Vagina (tissue), 2 donors: ENCODE measurements at regions not wholly inside any gene's neighbourhood (a gene's known extent, or its start where the extent isn't known, plus 50 kb on each side); places are given as distances from the start of the nearest gene placed in this dataset.

Source experiments
- DNase-seq, 2 donors: peaks; one replicate each; pipeline ENCODE4 v3.0.0-alpha.2; 2017; ENCODE audit errors: extremely low spot score in 2 of 2
- H3K27ac ChIP-seq: fragments of 200-600 bp; sonication (generic); one replicate; pipeline ENCODE4 v1.5.1; 2019
- H3K27me3 ChIP-seq: fragments of 200-600 bp; sonication (generic); one replicate; pipeline ENCODE4 v1.5.1; 2019
- H3K36me3 ChIP-seq, 2 donors: fragments of 200-600 bp; sonication (generic); one replicate each; pipeline ENCODE4 v1.5.1; 2017 to 2019
- H3K4me1 ChIP-seq: fragments of 200-600 bp; sonication (generic); one replicate; pipeline ENCODE4 v1.5.1; 2019
- H3K4me3 ChIP-seq, 2 donors: fragments of 200-600 bp; sonication (generic); 1 replicate in 1 of 2; 2 replicates in 1 of 2; pipeline ENCODE4 v1.5.1; 2016 to 2019
- H3K9me3 ChIP-seq: fragments of 200-600 bp; sonication (generic); one replicate; pipeline ENCODE4 v1.5.1; 2019
- POLR2A ChIP-seq, 2 donors: fragments of 450-650 bp; IDR thresholded peaks; one replicate each; pipeline ENCODE4 v1.6.1; 2017; ENCODE audit warnings: antibody characterized with exemption in 2 of 2, mild to moderate bottlenecking in 2 of 2, moderate library complexity in 2 of 2
- POLR2AphosphoS5 ChIP-seq, 2 donors: sonication (generic); formaldehyde crosslinking; IDR thresholded peaks; one replicate each; pipeline ENCODE4 v1.9.0; 2017; ENCODE audit warnings: antibody characterized with exemption in 2 of 2, mild to moderate bottlenecking in 2 of 2, low read depth in 1 of 2; ENCODE audit not compliant: insufficient read depth in 1 of 2
- intact Hi-C: fragments of 100-400 bp; cut with DNase I; formaldehyde crosslinking; loops from one replicate; pipeline ENCODE4 v1.15.1; 2023
- TF ChIP-seq, protein P1 (sequence below), 3 experiments: fragments of 450-650 bp in 2 of 3; fragments of 200-600 bp in 1 of 3; sonication (generic) in 1 of 3; IDR thresholded peaks; one replicate each; pipeline ENCODE4 v1.5.1; 2017 to 2019; ENCODE audit warnings: antibody characterized with exemption in 3 of 3, mild to moderate bottlenecking in 2 of 3, moderate library complexity in 2 of 3

DNA sequence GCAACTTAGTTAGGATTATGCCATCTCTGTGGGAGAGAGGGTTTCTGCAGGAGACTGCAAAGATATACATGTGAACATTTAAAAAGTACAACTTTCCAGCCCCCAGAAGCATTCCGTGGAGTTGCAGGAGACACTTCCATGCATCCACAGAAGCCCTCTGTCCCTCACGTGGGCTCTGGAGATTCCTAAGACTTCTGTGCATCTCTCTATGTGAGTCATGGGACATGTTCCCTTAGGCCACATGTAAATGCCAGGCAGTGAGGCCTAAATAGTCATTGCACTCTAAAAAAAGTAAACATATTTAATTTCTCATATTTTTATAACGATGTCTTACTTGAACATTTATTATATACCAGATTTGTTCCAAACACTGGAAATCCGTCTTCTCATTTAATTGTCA lies 126.5 kb upstream of the ROPN1 start:
- H3K9me3 ChIP-seq = no peaks in the 10 kb centered on the region
- intact Hi-C loops = no loop called here
- no peak overlapping the region for H3K4me3 ChIP-seq
- TF ChIP-seq POLR2A (IDR thresholded peaks at IDR 0.05) (no peak), POLR2AphosphoS5 (IDR thresholded peaks at IDR 0.05; ENCODE audit: insufficient read depth in 1 of 2, low read depth in 1 of 2) (no peak)
- TF ChIP-seq, protein P1, sequence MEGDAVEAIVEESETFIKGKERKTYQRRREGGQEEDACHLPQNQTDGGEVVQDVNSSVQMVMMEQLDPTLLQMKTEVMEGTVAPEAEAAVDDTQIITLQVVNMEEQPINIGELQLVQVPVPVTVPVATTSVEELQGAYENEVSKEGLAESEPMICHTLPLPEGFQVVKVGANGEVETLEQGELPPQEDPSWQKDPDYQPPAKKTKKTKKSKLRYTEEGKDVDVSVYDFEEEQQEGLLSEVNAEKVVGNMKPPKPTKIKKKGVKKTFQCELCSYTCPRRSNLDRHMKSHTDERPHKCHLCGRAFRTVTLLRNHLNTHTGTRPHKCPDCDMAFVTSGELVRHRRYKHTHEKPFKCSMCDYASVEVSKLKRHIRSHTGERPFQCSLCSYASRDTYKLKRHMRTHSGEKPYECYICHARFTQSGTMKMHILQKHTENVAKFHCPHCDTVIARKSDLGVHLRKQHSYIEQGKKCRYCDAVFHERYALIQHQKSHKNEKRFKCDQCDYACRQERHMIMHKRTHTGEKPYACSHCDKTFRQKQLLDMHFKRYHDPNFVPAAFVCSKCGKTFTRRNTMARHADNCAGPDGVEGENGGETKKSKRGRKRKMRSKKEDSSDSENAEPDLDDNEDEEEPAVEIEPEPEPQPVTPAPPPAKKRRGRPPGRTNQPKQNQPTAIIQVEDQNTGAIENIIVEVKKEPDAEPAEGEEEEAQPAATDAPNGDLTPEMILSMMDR (IDR thresholded peaks at IDR 0.05) = no peak
- peaks cover 26% of the 10 kb centered on the region for H3K4me1 ChIP-seq
- DNase-seq = no peak
- H3K36me3 ChIP-seq = no peaks in the 10 kb centered on the region
- H3K27me3 ChIP-seq = no peaks in the 10 kb centered on the region
- H3K27ac ChIP-seq = no peak overlapping the region

DNA sequence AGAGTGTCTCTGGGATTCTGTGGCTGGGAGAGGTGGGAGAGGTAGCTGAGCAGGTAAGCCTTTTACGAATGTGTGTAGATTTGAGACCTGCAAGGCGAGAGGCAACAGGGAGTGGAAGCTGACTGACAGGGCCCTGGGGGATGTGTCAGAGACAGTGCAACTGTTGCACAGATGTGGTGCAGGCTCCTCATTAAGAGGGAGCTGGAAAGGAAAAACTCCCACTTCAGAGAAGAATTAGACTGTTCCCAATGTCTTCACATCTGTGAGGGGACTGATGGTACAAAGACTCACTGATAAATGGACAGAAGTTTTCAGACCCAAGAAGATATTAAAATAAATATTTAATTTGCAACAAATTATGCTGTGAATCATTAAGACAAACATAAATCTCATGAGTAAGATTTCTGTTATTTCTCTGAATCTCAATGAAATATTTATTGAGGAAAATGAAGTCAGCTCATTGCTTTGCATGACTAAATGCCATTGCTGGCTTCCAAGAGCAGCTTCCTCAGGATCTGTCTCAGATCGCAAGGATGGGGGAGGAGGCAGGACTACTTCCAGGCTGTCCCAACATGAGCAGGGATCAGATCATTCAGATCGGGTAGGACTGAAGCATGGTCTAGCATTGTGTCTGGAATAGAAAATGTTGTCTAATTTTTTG lies 127.3 kb upstream of the ROPN1 start:
- DNase-seq = no peak
- H3K4me3 ChIP-seq = no peak overlapping the region
- peaks cover 26% of the 10 kb centered on the region for H3K4me1 ChIP-seq
- no peaks in the 10 kb centered on the region for H3K9me3 ChIP-seq
- H3K27me3 ChIP-seq = no peaks in the 10 kb centered on the region
- intact Hi-C loops = no loop called here
- no peaks in the 10 kb centered on the region for H3K36me3 ChIP-seq
- H3K27ac ChIP-seq = no peak overlapping the region
- no peak for TF ChIP-seq POLR2AphosphoS5 (IDR thresholded peaks at IDR 0.05; ENCODE audit: insufficient read depth in 1 of 2, low read depth in 1 of 2)
- no peak for TF ChIP-seq POLR2A (IDR thresholded peaks at IDR 0.05)
- TF ChIP-seq, protein P1 (IDR thresholded peaks at IDR 0.05) = no peak

DNA sequence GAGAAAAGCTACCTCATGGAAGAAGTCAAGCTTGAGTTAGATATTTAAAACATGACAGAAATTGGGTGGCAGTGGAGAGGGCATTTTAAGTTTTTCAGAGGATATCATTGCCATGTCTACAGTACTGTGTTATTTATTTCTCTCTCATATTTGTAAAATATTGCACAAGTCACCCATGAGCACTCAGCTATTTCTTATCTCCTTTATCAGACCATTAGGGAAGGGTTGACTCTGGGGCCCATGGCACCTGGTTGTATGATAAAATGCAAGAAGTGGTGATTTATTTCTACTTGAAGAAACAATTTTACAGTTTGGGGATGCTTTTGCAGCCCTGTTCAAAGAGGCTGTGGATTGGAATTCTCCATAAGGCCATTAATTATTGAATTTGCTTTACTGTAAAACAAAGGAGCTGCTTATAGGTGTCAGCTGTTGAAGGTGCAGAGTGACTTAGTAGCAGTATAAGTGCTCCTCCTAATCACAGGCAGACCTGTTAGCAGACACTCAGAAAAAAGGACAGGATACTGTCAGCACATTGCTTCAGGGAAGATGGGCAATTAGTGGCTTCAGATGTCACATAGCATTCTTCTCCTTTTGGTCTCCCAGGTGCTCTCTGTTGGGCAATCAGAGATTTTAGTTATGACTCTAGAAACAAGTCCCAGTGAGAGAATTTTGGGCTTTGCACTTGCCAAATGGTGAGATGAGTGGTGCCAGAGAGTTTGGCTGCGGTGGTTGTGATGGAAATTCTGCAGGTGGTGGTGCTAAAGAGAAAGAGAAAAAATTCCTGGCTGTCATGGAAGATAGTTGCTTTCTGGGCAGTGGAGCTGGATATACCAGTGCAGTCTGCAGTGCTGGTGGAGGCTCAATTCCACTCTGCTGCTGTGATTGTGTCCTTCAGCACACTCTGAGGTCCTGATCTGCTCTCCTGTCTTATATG lies 129.7 kb upstream of the ROPN1 start:
- Histone ChIP-seq H3K4me3 (no peak overlapping the region), H3K36me3 (no peaks in the 10 kb centered on the region), H3K9me3 (no peaks in the 10 kb centered on the region), H3K27ac (no peak overlapping the region), H3K4me1 (peaks cover 20% of the 10 kb centered on the region), H3K27me3 (no peaks in the 10 kb centered on the region)
- TF ChIP-seq POLR2A (IDR thresholded peaks at IDR 0.05) = no peak
- no peak for TF ChIP-seq POLR2AphosphoS5 (IDR thresholded peaks at IDR 0.05; ENCODE audit: insufficient read depth in 1 of 2, low read depth in 1 of 2)
- TF ChIP-seq, protein P1 (IDR thresholded peaks at IDR 0.05) = no peak
- no peak for DNase-seq
- intact Hi-C loops = no loop called here

DNA sequence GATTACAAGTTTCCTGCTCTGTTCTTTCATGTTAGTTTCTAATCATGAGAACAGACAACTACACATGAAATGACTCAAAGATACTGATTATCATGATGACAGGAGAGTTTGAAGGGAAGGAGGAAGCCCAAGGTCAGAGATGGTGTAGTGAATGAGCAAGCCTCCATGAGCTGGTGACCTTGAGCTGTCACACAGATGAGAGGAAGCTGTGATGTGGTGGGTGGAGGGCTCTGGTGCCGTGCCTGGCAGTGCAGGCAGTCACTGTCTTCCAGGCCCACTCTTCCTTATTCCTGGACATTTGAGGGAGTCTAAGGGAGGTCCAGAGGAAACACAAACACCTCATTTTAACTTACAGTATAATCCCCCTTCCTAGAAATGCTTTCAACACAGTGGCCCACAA lies 133.4 kb upstream of the ROPN1 start:
- no peaks in the 10 kb centered on the region for H3K36me3 ChIP-seq
- H3K9me3 ChIP-seq = no peaks in the 10 kb centered on the region
- H3K4me3 ChIP-seq = no peak overlapping the region
- DNase-seq = no peak
- H3K27ac ChIP-seq = no peak overlapping the region
- H3K27me3 ChIP-seq = no peaks in the 10 kb centered on the region
- intact Hi-C loops = no loop called here
- no peak for TF ChIP-seq POLR2A (IDR thresholded peaks at IDR 0.05)
- TF ChIP-seq POLR2AphosphoS5 (IDR thresholded peaks at IDR 0.05; ENCODE audit: insufficient read depth in 1 of 2, low read depth in 1 of 2) = no peak
- TF ChIP-seq, protein P1 (IDR thresholded peaks at IDR 0.05) = no peak
- no peaks in the 10 kb centered on the region for H3K4me1 ChIP-seq
